GM12872 (cell line): ENCODE measurements at regions not wholly inside any gene's neighbourhood (a gene's known extent, or its start where the extent isn't known, plus 50 kb on each side); places are given as distances from the start of the nearest gene placed in this dataset.

Experiments
- CTCF ChIP-seq: IDR thresholded peaks from 3 replicates; pipeline ENCODE4 v1.5.1; 2011; ENCODE audit warnings: low read depth, mild to moderate bottlenecking, low read length, moderate library complexity; ENCODE audit not compliant: insufficient read depth

- no peak for TF ChIP-seq CTCF
These were observed 898.8 kb downstream of the C4orf33 start for GRCh38 chr4:129994715-129995114.

GRCh38 chr4:129998436-129999150 lies 902.6 kb downstream of the C4orf33 start:
- TF ChIP-seq CTCF: no peak

- TF ChIP-seq CTCF: no peak
These were observed 903.2 kb downstream of the C4orf33 start for GRCh38 chr4:129999156-129999555.

- no peak for TF ChIP-seq CTCF
These were observed 912.5 kb downstream of the C4orf33 start for GRCh38 chr4:130008461-130008860.

GRCh38 chr4:130021706-130022105 lies 925.8 kb downstream of the C4orf33 start:
- TF ChIP-seq CTCF: no peak

- no peak for TF ChIP-seq CTCF
These were observed 927.1 kb downstream of the C4orf33 start for GRCh38 chr4:130023088-130023487.

GRCh38 chr4:130025701-130026100 lies 929.7 kb downstream of the C4orf33 start:
- TF ChIP-seq CTCF: no peak

GRCh38 chr4:130026185-130026584 lies 930.2 kb downstream of the C4orf33 start:
- no peak for TF ChIP-seq CTCF
